MCF 10A (cell line): ENCODE measurements at regions not wholly inside any gene's neighbourhood (a gene's known extent, or its start where the extent isn't known, plus 50 kb on each side); places are given as distances from the start of the nearest gene placed in this dataset.
A peak's percentile ranks its signal among the peaks of the same experiment; 100 is the strongest.

Experiments
- BruUV-seq: library from RNA; stranded (reverse); fragments of 400-500 nt; replicated peaks from 2 replicates; lab custom pipeline; 2021; lab: Mats Ljungman, UMichigan
- CTCF ChIA-PET: fragments of 300-600 bp; sonication (Branson Sonifier 250); formaldehyde crosslinking; extraction: SDS; loops from one replicate; lab custom pipeline; 2021; ENCODE audit warnings: antibody characterized with exemption, inconsistent platforms; lab: Yijun Ruan, JAX
- POLR2A ChIA-PET: fragments of 300-600, 350-650 bp; sonication (Branson Sonifier 250); formaldehyde crosslinking; extraction: SDS; loops from one replicate; lab custom pipeline; 2020; ENCODE audit warnings: antibody characterized with exemption, inconsistent platforms; lab: Yijun Ruan, JAX
- DNase-seq: peaks from one replicate; pipeline ENCODE4 v3.0.0-alpha.2; 2018; ENCODE audit not compliant: unreplicated experiment
- H3K27ac Mint-ChIP-seq: one replicate; pipeline ENCODE4 v1.8.0; 2022; ENCODE audit warnings: mild to moderate bottlenecking, low read depth, mixed read lengths; ENCODE audit not compliant: unreplicated experiment
- H3K27me3 Mint-ChIP-seq: one replicate; pipeline ENCODE4 v1.8.0; 2022; ENCODE audit warnings: mixed read lengths; ENCODE audit not compliant: insufficient read depth, unreplicated experiment
- H3K36me3 Mint-ChIP-seq: one replicate; pipeline ENCODE4 v1.8.0; 2022; ENCODE audit warnings: mild to moderate bottlenecking, moderate library complexity, mixed read lengths; ENCODE audit not compliant: insufficient read depth, unreplicated experiment
- H3K4me1 Mint-ChIP-seq: one replicate; pipeline ENCODE4 v1.8.0; 2022; ENCODE audit warnings: mixed read lengths; ENCODE audit not compliant: insufficient read depth, unreplicated experiment
- H3K4me3 Mint-ChIP-seq: one replicate; pipeline ENCODE4 v1.8.0; 2022; ENCODE audit warnings: mild to moderate bottlenecking, moderate library complexity, mixed read lengths; ENCODE audit not compliant: unreplicated experiment
- H3K9me3 Mint-ChIP-seq: one replicate; pipeline ENCODE4 v1.8.0; 2022; ENCODE audit warnings: mixed read lengths; ENCODE audit not compliant: unreplicated experiment
- intact Hi-C: fragments of 100-400 bp; cut with micrococcal nuclease; formaldehyde crosslinking; loops from 2 replicates; pipeline ENCODE4 v1.14.1; 2022
- TF ChIP-seq, protein P1 (sequence below): fragments of 200-600 bp; IDR thresholded peaks from one replicate; pipeline ENCODE4 v1.8.0; 2022; ENCODE audit warnings: antibody characterized with exemption, mild to moderate bottlenecking; ENCODE audit not compliant: unreplicated experiment

DNA sequence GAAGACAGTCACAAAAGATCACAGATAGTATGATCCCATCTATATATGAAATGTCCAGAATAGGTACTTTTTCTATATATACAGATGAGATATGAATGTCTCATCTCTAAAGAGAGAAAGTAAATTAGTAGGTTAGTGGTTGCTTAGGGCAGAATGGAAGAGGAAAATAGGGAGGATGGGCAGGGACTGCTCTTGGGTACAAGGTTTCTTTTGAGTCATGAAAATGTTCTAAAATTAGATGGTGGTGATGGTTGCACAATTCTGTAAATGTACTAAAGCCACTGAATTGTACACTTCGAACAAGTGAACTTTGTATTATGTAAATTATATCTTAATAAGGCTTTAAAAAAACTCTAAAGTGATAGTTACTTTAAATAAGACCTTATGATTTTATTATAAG lies 59.6 kb upstream of the GRAMD2B start:
- Mint-ChIP-seq H3K27me3 (no peaks in the 10 kb centered on the region), H3K27ac (no peak overlapping the region), H3K4me3 (no peak overlapping the region), H3K9me3 (no peaks in the 10 kb centered on the region), H3K36me3 (no peaks in the 10 kb centered on the region), H3K4me1 (peaks cover 22% of the 10 kb centered on the region)
- intact Hi-C loops, result no loop called here
- no TSS peak for BruUV-seq
- ChIA-PET CTCF (interaction anchor here (0.6 to 1.2 kb wide), 3 partner anchors 9 to 231 kb away, joined by 3 to 5 read pairs (median 3); partner anchors contain the start of gene ALDH7A1), POLR2A (interaction anchor here (0.9 to 1.2 kb wide), 4 partner anchors 19 to 233 kb away, joined by 3 to 4 read pairs (median 4); partner anchors contain the start of gene GRAMD2B)
- TF ChIP-seq, protein P1, sequence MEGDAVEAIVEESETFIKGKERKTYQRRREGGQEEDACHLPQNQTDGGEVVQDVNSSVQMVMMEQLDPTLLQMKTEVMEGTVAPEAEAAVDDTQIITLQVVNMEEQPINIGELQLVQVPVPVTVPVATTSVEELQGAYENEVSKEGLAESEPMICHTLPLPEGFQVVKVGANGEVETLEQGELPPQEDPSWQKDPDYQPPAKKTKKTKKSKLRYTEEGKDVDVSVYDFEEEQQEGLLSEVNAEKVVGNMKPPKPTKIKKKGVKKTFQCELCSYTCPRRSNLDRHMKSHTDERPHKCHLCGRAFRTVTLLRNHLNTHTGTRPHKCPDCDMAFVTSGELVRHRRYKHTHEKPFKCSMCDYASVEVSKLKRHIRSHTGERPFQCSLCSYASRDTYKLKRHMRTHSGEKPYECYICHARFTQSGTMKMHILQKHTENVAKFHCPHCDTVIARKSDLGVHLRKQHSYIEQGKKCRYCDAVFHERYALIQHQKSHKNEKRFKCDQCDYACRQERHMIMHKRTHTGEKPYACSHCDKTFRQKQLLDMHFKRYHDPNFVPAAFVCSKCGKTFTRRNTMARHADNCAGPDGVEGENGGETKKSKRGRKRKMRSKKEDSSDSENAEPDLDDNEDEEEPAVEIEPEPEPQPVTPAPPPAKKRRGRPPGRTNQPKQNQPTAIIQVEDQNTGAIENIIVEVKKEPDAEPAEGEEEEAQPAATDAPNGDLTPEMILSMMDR, result no peak
- peak; percentile 67 for DNase-seq

DNA sequence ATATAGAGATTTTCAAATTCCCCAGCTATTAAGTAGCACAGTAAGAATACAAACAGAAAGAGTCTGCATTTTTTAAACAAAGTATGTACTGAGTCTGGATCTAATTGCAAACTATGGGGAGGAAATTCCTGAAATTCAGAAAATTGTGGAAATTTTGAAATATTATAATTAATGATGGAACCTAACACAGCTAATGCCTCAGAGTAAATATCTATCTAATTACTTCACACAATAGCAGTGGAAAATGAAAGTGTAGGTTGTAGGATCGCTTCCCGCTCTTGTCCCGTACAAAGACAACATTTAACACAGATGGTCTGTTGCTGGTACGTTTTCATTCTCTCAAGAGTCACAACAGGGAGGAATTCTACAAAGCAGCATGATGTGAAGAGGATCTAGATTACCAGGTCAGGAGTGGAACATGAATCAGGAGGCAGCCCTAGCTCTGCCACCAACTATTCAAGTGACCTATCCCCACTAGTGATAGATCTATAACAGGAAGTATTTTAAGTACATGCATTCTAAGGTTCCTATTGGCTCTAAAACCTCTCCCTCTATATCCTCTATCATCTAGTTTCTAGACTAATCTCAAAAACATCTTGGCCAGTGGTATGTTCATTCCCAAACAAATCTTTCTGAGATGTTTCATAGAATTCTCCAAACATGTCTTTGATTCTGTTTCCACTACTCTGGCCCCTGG lies 58.9 kb upstream of the GRAMD2B start:
- intact Hi-C loops, result no loop called here
- ChIA-PET POLR2A (interaction anchor here (0.7 to 1.2 kb wide), 5 partner anchors 20 to 1126 kb away, joined by 3 to 4 read pairs (median 3); partner anchors contain the start of gene GRAMD2B), CTCF (interaction anchor here (0.6 to 1.2 kb wide), 4 partner anchors 10 to 230 kb away, joined by 3 to 5 read pairs (median 3); partner anchors contain the start of gene ALDH7A1)
- no peak for DNase-seq
- H3K4me1 Mint-ChIP-seq, result peaks cover 27% of the 10 kb centered on the region
- no peaks in the 10 kb centered on the region for H3K27me3 Mint-ChIP-seq
- H3K36me3 Mint-ChIP-seq, result no peaks in the 10 kb centered on the region
- H3K27ac Mint-ChIP-seq, result no peak overlapping the region
- no peak overlapping the region for H3K4me3 Mint-ChIP-seq
- TF ChIP-seq, protein P1, result no peak
- BruUV-seq, result no TSS peak
- no peaks in the 10 kb centered on the region for H3K9me3 Mint-ChIP-seq

DNA sequence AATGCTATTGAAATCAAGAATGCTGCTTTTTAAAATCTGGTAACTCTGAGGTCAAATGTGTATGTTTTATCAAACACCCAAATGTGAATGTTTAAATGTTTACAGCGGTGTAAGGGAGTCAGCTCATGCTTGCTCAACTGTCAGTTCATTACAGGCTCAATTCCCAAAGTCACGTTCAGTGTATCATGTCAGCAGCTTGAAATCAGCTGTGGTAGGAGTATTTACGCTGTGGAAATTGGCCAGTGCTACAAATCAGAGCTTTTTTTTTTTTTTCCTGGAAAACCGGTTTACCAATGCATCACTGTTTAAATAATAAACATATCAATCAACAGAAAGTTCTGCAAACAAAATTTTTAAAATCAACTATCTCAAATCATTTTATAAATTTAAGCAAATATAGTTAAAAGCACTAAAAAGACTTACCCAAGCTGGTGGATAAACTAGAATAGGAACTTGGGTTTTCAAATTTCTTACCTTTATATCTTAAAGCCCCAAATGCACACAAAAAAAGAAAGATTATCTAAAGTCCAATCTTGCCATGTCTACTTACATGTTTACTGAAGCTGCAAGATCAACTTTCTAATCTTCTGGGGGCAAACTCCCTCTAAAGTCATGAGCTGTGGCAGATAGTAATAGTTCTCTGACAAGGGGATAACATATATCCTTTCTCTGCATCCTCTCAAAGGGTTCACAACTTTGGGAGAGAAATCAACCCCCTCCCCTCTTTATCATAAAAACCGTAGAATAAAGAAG lies 57.6 kb upstream of the GRAMD2B start:
- H3K4me3 Mint-ChIP-seq, result no peak overlapping the region
- CTCF ChIA-PET, result interaction anchor here (0.6 to 3.2 kb wide), 9 partner anchors 12 to 293 kb away, joined by 3 to 27 read pairs (median 4); no protein-coding TSS in a partner anchor
- intact Hi-C loops, result no loop called here
- TF ChIP-seq, protein P1, result no peak
- POLR2A ChIA-PET, result interaction anchor here (0.5 to 3.4 kb wide), 10 partner anchors 10 to 314 kb away, joined by 3 to 13 read pairs (median 3); partner anchors contain the start of gene GRAMD2B
- H3K36me3 Mint-ChIP-seq, result no peaks in the 10 kb centered on the region
- no peak for DNase-seq
- H3K9me3 Mint-ChIP-seq, result no peaks in the 10 kb centered on the region
- H3K4me1 Mint-ChIP-seq, result peaks cover 36% of the 10 kb centered on the region
- H3K27ac Mint-ChIP-seq, result no peak overlapping the region
- no TSS peak for BruUV-seq
- H3K27me3 Mint-ChIP-seq, result no peaks in the 10 kb centered on the region

DNA sequence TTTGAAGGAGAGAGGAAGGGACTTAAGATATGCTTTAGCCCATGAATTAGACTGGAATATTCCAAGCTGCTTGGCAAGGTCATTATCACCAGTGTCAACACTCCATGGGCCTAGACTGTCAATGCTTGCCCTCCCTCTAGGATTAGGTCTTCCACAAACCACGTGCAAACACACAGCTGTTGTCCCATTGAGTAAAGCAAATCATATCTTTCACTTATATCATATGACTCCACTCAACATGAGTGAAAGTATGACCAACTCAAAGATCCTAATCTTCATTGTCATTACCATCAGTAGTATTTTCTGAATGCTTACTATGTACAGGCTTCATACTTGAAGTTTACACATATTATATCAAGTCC lies 57.0 kb upstream of the GRAMD2B start:
- no TSS peak for BruUV-seq
- Mint-ChIP-seq H3K4me1 (peaks cover 39% of the 10 kb centered on the region), H3K9me3 (no peaks in the 10 kb centered on the region), H3K27me3 (no peaks in the 10 kb centered on the region), H3K27ac (no peak overlapping the region), H3K4me3 (no peak overlapping the region), H3K36me3 (no peaks in the 10 kb centered on the region)
- intact Hi-C loops, result no loop called here
- no peak for DNase-seq
- ChIA-PET POLR2A (interaction anchor here (0.5 to 4.4 kb wide), 8 partner anchors 11 to 152 kb away, joined by 3 to 21 read pairs (median 4); partner anchors contain the start of gene GRAMD2B), CTCF (interaction anchor here (0.5 to 3.6 kb wide), 9 partner anchors 12 to 230 kb away, joined by 3 to 27 read pairs (median 5); partner anchors contain the start of gene GRAMD2B)
- TF ChIP-seq, protein P1, result no peak
